AG10803 (cell line): ENCODE measurements at regions not wholly inside any gene's neighbourhood (a gene's known extent, or its start where the extent isn't known, plus 50 kb on each side); places are given as distances from the start of the nearest gene placed in this dataset.
"Not testable (repeated sequence)": the region's sequence is repeated elsewhere in the genome, so short reads cannot be mapped to it uniquely, and the experiment has no call there.

Experiments used
- DNase-seq: peaks from one replicate; pipeline ENCODE4 v3.0.0; 2010; ENCODE audit warnings: low read depth
- H3K4me3 ChIP-seq: 2 replicates; pipeline ENCODE4 v1.5.1; 2011; ENCODE audit warnings: mild to moderate bottlenecking, low read length, control low read depth
- CTCF ChIP-seq: conservative IDR thresholded peaks from 2 replicates; pipeline ENCODE4 v1.5.1; 2011; ENCODE audit warnings: mild to moderate bottlenecking, low read length, control low read depth, inconsistent platforms

GRCh38 chr12:31895449-31896150, 63.6 kb upstream of the RESF1 start:
- DNase-seq: no peak
- no peak for TF ChIP-seq CTCF
- no peak overlapping the region for H3K4me3 ChIP-seq

GRCh38 chr12:31890295-31891285, 68.6 kb upstream of the RESF1 start:
- no peak overlapping the region for H3K4me3 ChIP-seq
- no peak for TF ChIP-seq CTCF
- no peak for DNase-seq

GRCh38 chr12:31887109-31887811, 72.0 kb upstream of the RESF1 start:
- no peak for TF ChIP-seq CTCF
- no peak for DNase-seq
- no peak overlapping the region for H3K4me3 ChIP-seq

- H3K4me3 ChIP-seq, DNase-seq: not testable (repeated sequence)
These were observed 76.5 kb upstream of the RESF1 start for GRCh38 chr12:31882682-31883081.

GRCh38 chr12:31880340-31880739, 78.9 kb upstream of the RESF1 start:
- TF ChIP-seq CTCF: no peak
- no peak overlapping the region for H3K4me3 ChIP-seq
- DNase-seq: no peak

GRCh38 chr12:31877884-31878283, 81.3 kb upstream of the RESF1 start:
- TF ChIP-seq CTCF: no peak
- DNase-seq: no peak
- H3K4me3 ChIP-seq: no peak overlapping the region
